Left hindlimb (tissue), 1 donor: ENCODE measurements at regions not wholly inside any gene's neighbourhood (a gene's known extent, or its start where the extent isn't known, plus 50 kb on each side); places are given as distances from the start of the nearest gene placed in this dataset.
"Not testable (repeated sequence)": the region's sequence is repeated elsewhere in the genome, so short reads cannot be mapped to it uniquely, and the experiment has no call there.

Experiments used
- DNase-seq: peaks from one replicate; pipeline ENCODE4 v3.0.0-alpha.2; 2018

GRCh38 chr18:56312551-56313335, 325.6 kb downstream of the TXNL1 start:
- DNase-seq: no peak

- no peak for DNase-seq
Observed at GRCh38 chr18:56309104-56309503, 329.3 kb downstream of the TXNL1 start.

GRCh38 chr18:56307354-56308170, 330.8 kb downstream of the TXNL1 start:
- DNase-seq: no peak

- DNase-seq: no peak
Observed at GRCh38 chr18:56306797-56307196, 331.6 kb downstream of the TXNL1 start.

- no peak for DNase-seq
Observed at GRCh38 chr18:56305583-56305982, 332.8 kb downstream of the TXNL1 start.

- DNase-seq: no peak
Observed at GRCh38 chr18:56302156-56302555, 336.2 kb downstream of the TXNL1 start.

GRCh38 chr18:56299740-56300139, 338.7 kb downstream of the TXNL1 start:
- no peak for DNase-seq

GRCh38 chr18:56298935-56299334, 339.5 kb downstream of the TXNL1 start:
- DNase-seq: no peak

GRCh38 chr18:56296381-56296780, 342.0 kb downstream of the TXNL1 start:
- DNase-seq: no peak

GRCh38 chr18:56294484-56295183, 343.8 kb downstream of the TXNL1 start:
- no peak for DNase-seq

GRCh38 chr18:56291294-56291693, 347.1 kb downstream of the TXNL1 start:
- no peak for DNase-seq

GRCh38 chr18:56289381-56289780, 349.0 kb downstream of the TXNL1 start:
- no peak for DNase-seq

GRCh38 chr18:56286775-56287325, 351.5 kb downstream of the TXNL1 start:
- DNase-seq: no peak

GRCh38 chr18:56285387-56286065, 352.9 kb downstream of the TXNL1 start:
- no peak for DNase-seq

GRCh38 chr18:56284319-56284718, 354.1 kb downstream of the TXNL1 start:
- no peak for DNase-seq

GRCh38 chr18:56283316-56283715, 355.1 kb downstream of the TXNL1 start:
- DNase-seq: no peak

GRCh38 chr18:56282234-56283104, 355.9 kb downstream of the TXNL1 start:
- DNase-seq: no peak

- not testable (repeated sequence) for DNase-seq
Observed at GRCh38 chr18:56279816-56280215, 358.6 kb downstream of the TXNL1 start.

- no peak for DNase-seq
Observed at GRCh38 chr18:56278421-56279003, 359.9 kb downstream of the TXNL1 start.

- DNase-seq: no peak
Observed at GRCh38 chr18:56276466-56276865, 361.9 kb downstream of the TXNL1 start.
